CD14-positive monocyte (primary cell): ENCODE measurements at regions not wholly inside any gene's neighbourhood (a gene's known extent, or its start where the extent isn't known, plus 50 kb on each side); places are given as distances from the start of the nearest gene placed in this dataset.

ENCODE experiments used
- DNase-seq, 3 donors: peaks; one replicate each; pipeline ENCODE4 v3.0.0-alpha.2; 2011 to 2022
- H2AFZ ChIP-seq: 2 replicates; pipeline ENCODE4 v1.6.0; 2012; ENCODE audit warnings: mild to moderate bottlenecking, low read depth, low read length, inconsistent platforms; ENCODE audit not compliant: insufficient read depth, poor library complexity, severe bottlenecking
- H3K27ac ChIP-seq, 2 donors: 1 replicate in 1 of 2; 2 replicates in 1 of 2; pipeline ENCODE4 v1.5.1; 2012 to 2013; ENCODE audit warnings: low read length in 2 of 2, control low read depth in 1 of 2, inconsistent platforms in 1 of 2, low read depth in 1 of 2, mild to moderate bottlenecking in 1 of 2
- H3K27me3 ChIP-seq, 2 donors: one replicate each; pipeline versions ENCODE4 v1.6.0 to v1.6.1; 2011 to 2013; ENCODE audit warnings: low read length in 2 of 2; ENCODE audit not compliant: control insufficient read depth in 2 of 2, insufficient read depth in 2 of 2
- H3K36me3 ChIP-seq, 2 donors: replicated peaks in 1 of 2; 1 replicate in 1 of 2; 2 replicates in 1 of 2; pipeline versions ENCODE4 v1.5.1 to v1.6.1; 2012 to 2013; ENCODE audit warnings: low read length in 2 of 2, control low read depth in 1 of 2, inconsistent platforms in 1 of 2, mild to moderate bottlenecking in 1 of 2; ENCODE audit not compliant: insufficient read depth in 2 of 2, control insufficient read depth in 1 of 2
- H3K4me1 ChIP-seq, 2 donors: 1 replicate in 1 of 2; 2 replicates in 1 of 2; pipeline versions ENCODE4 v1.5.1 to v1.6.1; 2012 to 2013; ENCODE audit warnings: low read length in 2 of 2, control low read depth in 1 of 2, inconsistent platforms in 1 of 2, mild to moderate bottlenecking in 1 of 2, moderate library complexity in 1 of 2; ENCODE audit not compliant: insufficient read depth in 2 of 2, control insufficient read depth in 1 of 2
- H3K4me2 ChIP-seq: replicated peaks from 2 replicates; pipeline ENCODE3; 2012; ENCODE audit warnings: low read length, moderate library complexity, mild to moderate bottlenecking; ENCODE audit not compliant: poor library complexity, severe bottlenecking; ENCODE audit errors: extremely low read depth
- H3K4me3 ChIP-seq, 3 experiments: fragments of 200-600 bp in 1 of 3; sonication (generic) in 1 of 3; replicated peaks in 1 of 3; 1 replicate in 2 of 3; 2 replicates in 1 of 3; pipeline ENCODE4 v1.5.1; 2011 to 2013; ENCODE audit warnings: low read length in 3 of 3, mild to moderate bottlenecking in 3 of 3, control low read depth in 2 of 3, low read depth in 2 of 3, inconsistent platforms in 1 of 3, moderate library complexity in 1 of 3
- H3K79me2 ChIP-seq: 2 replicates; pipeline ENCODE4 v1.6.0; 2012; ENCODE audit warnings: mild to moderate bottlenecking, control low read depth, inconsistent platforms, low read length, moderate library complexity; ENCODE audit not compliant: insufficient read depth
- H3K9ac ChIP-seq: 2 replicates; pipeline ENCODE4 v1.6.0; 2017; ENCODE audit warnings: low read length, mild to moderate bottlenecking; ENCODE audit not compliant: insufficient read depth, poor library complexity, severe bottlenecking
- H3K9me3 ChIP-seq, 2 donors: replicated peaks in 1 of 2; 1 replicate in 1 of 2; 2 replicates in 1 of 2; pipeline versions ENCODE4 v1.5.1 to v1.6.1; 2012 to 2013; ENCODE audit warnings: low read length in 2 of 2, control low read depth in 1 of 2; ENCODE audit not compliant: control insufficient read depth in 1 of 2, insufficient read depth in 1 of 2
- H4K20me1 ChIP-seq: 2 replicates; pipeline ENCODE4 v1.6.0; 2012; ENCODE audit warnings: mild to moderate bottlenecking, low read length, control low read depth, moderate library complexity; ENCODE audit not compliant: insufficient read depth
- H3K27ac Mint-ChIP-seq, 7 donors: one replicate each; pipeline ENCODE4 v1.8.0; 2020; ENCODE audit warnings: mild to moderate bottlenecking in 7 of 7, mixed read lengths in 7 of 7, moderate library complexity in 6 of 7, inconsistent platforms in 2 of 7
- H3K27me3 Mint-ChIP-seq, 3 donors: one replicate each; pipeline ENCODE4 v1.8.0; 2021 to 2022; ENCODE audit warnings: low read depth in 3 of 3, mild to moderate bottlenecking in 3 of 3, mixed read lengths in 3 of 3, moderate library complexity in 3 of 3, inconsistent platforms in 1 of 3
- H3K36me3 Mint-ChIP-seq, 2 donors: one replicate each; pipeline ENCODE4 v1.8.0; 2020; ENCODE audit warnings: mixed read lengths in 2 of 2, inconsistent platforms in 1 of 2, mild to moderate bottlenecking in 1 of 2
- H3K4me1 Mint-ChIP-seq: one replicate; pipeline ENCODE4 v1.8.0; 2020; ENCODE audit warnings: mild to moderate bottlenecking, mixed read lengths
- H3K4me3 Mint-ChIP-seq, 2 donors: one replicate each; pipeline ENCODE4 v1.8.0; 2020; ENCODE audit warnings: mild to moderate bottlenecking in 2 of 2, mixed read lengths in 2 of 2, moderate library complexity in 1 of 2
- H3K9me3 Mint-ChIP-seq, 7 donors: one replicate each; pipeline ENCODE4 v1.8.0; 2020 to 2022; ENCODE audit warnings: mixed read lengths in 7 of 7, mild to moderate bottlenecking in 6 of 7, moderate library complexity in 6 of 7, inconsistent platforms in 2 of 7
- CTCF ChIP-seq: fragments of 200-600 bp; IDR thresholded peaks from one replicate; pipeline ENCODE4 v1.8.0; 2022; ENCODE audit warnings: antibody characterized with exemption, mild to moderate bottlenecking
- WGBS: methylation state at CpG from one replicate; pipeline ENCODE4 v1.1.5; 2013; ENCODE audit warnings: missing lambda C conversion rate; ENCODE audit not compliant: insufficient coverage; 5-methylcytosine and 5-hydroxymethylcytosine counted together
- intact Hi-C, 2 donors: fragments of 100-400 bp; cut with micrococcal nuclease; formaldehyde crosslinking; loops; one replicate each; pipeline versions ENCODE4 v1.15.0 to v1.15.1; 2023

GRCh38 chr15:91517491-91518200 lies 335.9 kb upstream of the SLCO3A1 start:
- intact Hi-C loops, result no loop called here
- H3K36me3 Mint-ChIP-seq, result no peaks in the 10 kb centered on the region
- H3K4me3 Mint-ChIP-seq, result no peak overlapping the region
- Histone ChIP-seq H3K27me3 (no peaks in the 10 kb centered on the region), H3K4me3 (no peak overlapping the region), H3K4me2 (no peak overlapping the region), H3K9me3 (no peaks in the 10 kb centered on the region), H3K27ac (no peak overlapping the region), H3K36me3 (no peaks in the 10 kb centered on the region), H3K79me2 (no peaks in the 10 kb centered on the region), H3K9ac (no peak overlapping the region), H4K20me1 (no peaks in the 10 kb centered on the region), H3K4me1 (peaks cover 9 to 19% of the 10 kb centered on the region in 2 donors), H2AFZ (no peak overlapping the region)
- peaks cover 0 to 4% (median 3%) of the 10 kb centered on the region in 3 donors for H3K27me3 Mint-ChIP-seq
- TF ChIP-seq CTCF, result no peak
- peak overlapping the region in 3 of 7 donors; percentile 2 to 55 (median 26) for H3K27ac Mint-ChIP-seq
- peaks cover 27% of the 10 kb centered on the region for H3K4me1 Mint-ChIP-seq
- DNase-seq, result peak in 2 of 3 donors; percentile 18 to 47
- H3K9me3 Mint-ChIP-seq, result peaks cover 0 to under 1% (median 0%) of the 10 kb centered on the region in 7 donors
- WGBS, result no CpG with 5 or more reads among the region's 4 CpGs

GRCh38 chr15:91520850-91521249 lies 332.7 kb upstream of the SLCO3A1 start:
- intact Hi-C loops, result no loop called here
- TF ChIP-seq CTCF, result no peak
- Histone ChIP-seq H3K4me1 (peaks cover 5 to 8% of the 10 kb centered on the region in 2 donors), H3K79me2 (no peaks in the 10 kb centered on the region), H3K9ac (no peak overlapping the region), H3K36me3 (no peaks in the 10 kb centered on the region), H3K4me2 (no peak overlapping the region), H2AFZ (no peak overlapping the region), H3K4me3 (no peak overlapping the region), H3K9me3 (no peaks in the 10 kb centered on the region), H3K27ac (no peak overlapping the region), H4K20me1 (no peaks in the 10 kb centered on the region), H3K27me3 (no peaks in the 10 kb centered on the region)
- H3K4me1 Mint-ChIP-seq, result peaks cover 14% of the 10 kb centered on the region
- no peak overlapping the region for H3K4me3 Mint-ChIP-seq
- no peak overlapping the region for H3K27ac Mint-ChIP-seq
- no peak for DNase-seq
- WGBS, result 44% methylated on average over 2 of the region's 4 CpGs
- peaks cover 0 to 3% (median 2%) of the 10 kb centered on the region in 7 donors for H3K9me3 Mint-ChIP-seq
- H3K36me3 Mint-ChIP-seq, result no peaks in the 10 kb centered on the region
- peaks cover 0 to 2% (median 0%) of the 10 kb centered on the region in 3 donors for H3K27me3 Mint-ChIP-seq
